ENCODE measurements at regions not wholly inside any gene's neighbourhood (a gene's known extent, or its start where the extent isn't known, plus 50 kb on each side); places are given as distances from the start of the nearest gene placed in this dataset.
"Not testable (repeated sequence)": the region's sequence is repeated elsewhere in the genome, so short reads cannot be mapped to it uniquely, and the experiment has no call there.

DNA sequence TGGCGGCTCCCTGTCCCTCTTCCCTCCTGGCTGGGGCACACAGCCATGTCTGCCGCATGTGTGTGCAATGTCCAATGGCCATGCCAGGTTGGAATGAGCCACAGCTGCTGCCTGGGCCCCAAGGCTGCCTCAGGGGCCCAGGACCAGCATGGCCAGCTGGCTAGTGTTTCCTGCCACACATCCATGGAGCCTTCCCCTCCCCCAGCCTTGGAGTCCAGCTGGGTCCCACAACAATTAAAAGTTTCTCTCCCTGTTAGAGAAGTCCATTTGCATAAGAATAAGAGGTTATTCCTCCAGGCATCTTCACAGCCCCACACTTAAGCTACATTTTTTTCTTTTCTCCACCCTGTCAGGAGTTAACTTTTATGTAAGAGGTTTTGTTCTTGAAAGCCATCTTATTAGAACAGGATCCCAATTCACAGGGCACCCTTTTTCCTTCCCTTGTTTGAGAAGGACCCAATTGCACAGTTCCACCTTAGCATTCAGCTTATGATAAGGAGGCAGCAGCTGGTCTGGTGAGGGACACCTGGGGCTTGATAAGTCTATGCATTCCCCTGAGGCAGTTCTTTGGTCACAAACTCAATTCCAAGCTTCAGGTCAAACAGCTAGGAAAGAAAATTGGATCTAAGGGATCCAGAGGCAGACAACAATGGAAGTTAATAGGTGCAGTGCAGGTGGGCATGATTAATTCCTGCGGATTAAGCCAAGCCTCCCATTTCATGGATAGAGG is 963.3 kb upstream of the GRIA3 start:
- peaks cover 11% of the 10 kb centered on the region for H3K27me3 Mint-ChIP-seq (ENCODE audit: insufficient read depth)
- H3K9me3 Mint-ChIP-seq: no peaks in the 10 kb centered on the region
- DNase-seq: no peak
- TF ChIP-seq, protein P1, sequence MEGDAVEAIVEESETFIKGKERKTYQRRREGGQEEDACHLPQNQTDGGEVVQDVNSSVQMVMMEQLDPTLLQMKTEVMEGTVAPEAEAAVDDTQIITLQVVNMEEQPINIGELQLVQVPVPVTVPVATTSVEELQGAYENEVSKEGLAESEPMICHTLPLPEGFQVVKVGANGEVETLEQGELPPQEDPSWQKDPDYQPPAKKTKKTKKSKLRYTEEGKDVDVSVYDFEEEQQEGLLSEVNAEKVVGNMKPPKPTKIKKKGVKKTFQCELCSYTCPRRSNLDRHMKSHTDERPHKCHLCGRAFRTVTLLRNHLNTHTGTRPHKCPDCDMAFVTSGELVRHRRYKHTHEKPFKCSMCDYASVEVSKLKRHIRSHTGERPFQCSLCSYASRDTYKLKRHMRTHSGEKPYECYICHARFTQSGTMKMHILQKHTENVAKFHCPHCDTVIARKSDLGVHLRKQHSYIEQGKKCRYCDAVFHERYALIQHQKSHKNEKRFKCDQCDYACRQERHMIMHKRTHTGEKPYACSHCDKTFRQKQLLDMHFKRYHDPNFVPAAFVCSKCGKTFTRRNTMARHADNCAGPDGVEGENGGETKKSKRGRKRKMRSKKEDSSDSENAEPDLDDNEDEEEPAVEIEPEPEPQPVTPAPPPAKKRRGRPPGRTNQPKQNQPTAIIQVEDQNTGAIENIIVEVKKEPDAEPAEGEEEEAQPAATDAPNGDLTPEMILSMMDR (IDR thresholded peaks at IDR 0.05): no peak
- H3K36me3 Mint-ChIP-seq (ENCODE audit: low read depth): no peaks in the 10 kb centered on the region; the same call in 1 of the 2 replicates
- peaks cover 25% of the 10 kb centered on the region; the same call in 1 of the 2 replicates for H3K4me1 Mint-ChIP-seq (ENCODE audit: low read depth)
- no peak overlapping the region for H3K27ac Mint-ChIP-seq
- H3K4me3 Mint-ChIP-seq: no peak overlapping the region

DNA sequence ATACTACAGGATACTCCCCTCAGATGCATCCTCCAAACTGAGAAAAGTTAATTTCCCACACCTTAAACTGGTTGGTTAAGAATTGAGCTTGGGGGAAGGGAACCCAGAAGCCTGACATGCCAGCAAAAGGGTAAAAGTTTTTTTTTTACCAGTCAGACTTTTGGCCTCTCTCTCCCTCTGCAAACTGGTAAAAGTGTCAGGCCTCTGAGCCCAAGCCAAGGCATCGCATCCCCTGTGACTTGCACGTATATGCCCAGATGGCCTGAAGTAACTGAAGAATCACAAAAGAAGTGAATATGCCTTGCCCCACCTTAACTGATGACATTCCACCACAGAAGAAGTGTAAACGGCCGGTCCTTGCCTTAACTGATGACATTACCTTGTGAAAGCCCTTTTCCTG is 962.3 kb upstream of the GRIA3 start:
- H3K4me1 Mint-ChIP-seq (ENCODE audit: low read depth): peaks cover 28% of the 10 kb centered on the region; the same call in 1 of the 2 replicates
- not testable (repeated sequence) for H3K27ac Mint-ChIP-seq; DNase-seq; H3K36me3 Mint-ChIP-seq (ENCODE audit: low read depth); H3K4me3 Mint-ChIP-seq; H3K9me3 Mint-ChIP-seq
- peaks cover 11% of the 10 kb centered on the region for H3K27me3 Mint-ChIP-seq (ENCODE audit: insufficient read depth)

DNA sequence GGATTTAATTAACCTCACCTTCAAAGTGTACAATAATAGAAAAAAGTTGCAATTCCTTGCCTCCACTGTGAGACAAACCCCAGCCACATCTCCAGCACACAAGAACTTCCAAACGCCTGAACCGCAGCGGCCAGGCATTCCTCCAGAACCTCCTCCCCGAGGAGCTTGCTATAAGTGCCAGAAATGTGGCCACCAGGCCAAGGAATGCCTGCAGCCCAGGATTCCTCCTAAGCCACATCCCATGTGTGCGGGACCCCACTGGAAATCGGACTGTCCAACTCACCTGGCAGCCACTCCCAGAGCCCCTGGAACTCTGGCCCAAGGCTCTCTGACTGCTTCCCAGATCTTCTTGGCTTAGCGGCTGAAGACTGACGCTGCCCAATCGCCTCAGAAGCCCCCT is 959.9 kb upstream of the GRIA3 start:
- Mint-ChIP-seq H3K4me1 (ENCODE audit: low read depth) (peaks cover 22% of the 10 kb centered on the region; the same call in 1 of the 2 replicates), H3K27me3 (ENCODE audit: insufficient read depth) (peaks cover 11% of the 10 kb centered on the region)
- not testable (repeated sequence) for H3K27ac Mint-ChIP-seq; H3K36me3 Mint-ChIP-seq (ENCODE audit: low read depth); H3K4me3 Mint-ChIP-seq; H3K9me3 Mint-ChIP-seq; DNase-seq

DNA sequence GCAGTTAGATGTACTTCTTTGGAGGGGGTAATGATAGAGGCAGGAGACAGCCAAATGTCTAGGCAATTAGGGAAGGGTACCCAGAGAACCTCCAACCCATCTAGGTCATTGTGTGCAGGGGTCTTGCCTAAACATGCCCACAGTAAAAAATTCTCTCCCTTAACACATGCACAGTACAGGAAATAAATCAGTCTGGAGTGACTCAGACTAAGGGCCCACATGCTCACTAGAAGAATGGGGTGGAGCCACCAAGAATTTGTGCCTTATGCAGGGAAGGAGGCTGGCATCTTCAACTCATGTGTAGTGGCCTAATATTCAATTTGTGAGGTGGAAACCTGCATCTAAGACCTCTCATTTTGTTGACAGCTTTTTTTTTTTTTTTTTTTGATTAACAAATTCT is 945.3 kb upstream of the GRIA3 start:
- H3K9me3 Mint-ChIP-seq: no peaks in the 10 kb centered on the region
- TF ChIP-seq, protein P1 (IDR thresholded peaks at IDR 0.05): no peak
- peak overlapping the region; percentile 81 for H3K27ac Mint-ChIP-seq
- peak; percentile 18 for DNase-seq
- no peaks in the 10 kb centered on the region for H3K27me3 Mint-ChIP-seq (ENCODE audit: insufficient read depth)
- H3K4me1 Mint-ChIP-seq (ENCODE audit: low read depth): peaks cover 26% of the 10 kb centered on the region
- peaks cover 5% of the 10 kb centered on the region; the same call in 1 of the 2 replicates for H3K36me3 Mint-ChIP-seq (ENCODE audit: low read depth)
- H3K4me3 Mint-ChIP-seq: no peak overlapping the region; the same call in 1 of the 2 replicates

DNA sequence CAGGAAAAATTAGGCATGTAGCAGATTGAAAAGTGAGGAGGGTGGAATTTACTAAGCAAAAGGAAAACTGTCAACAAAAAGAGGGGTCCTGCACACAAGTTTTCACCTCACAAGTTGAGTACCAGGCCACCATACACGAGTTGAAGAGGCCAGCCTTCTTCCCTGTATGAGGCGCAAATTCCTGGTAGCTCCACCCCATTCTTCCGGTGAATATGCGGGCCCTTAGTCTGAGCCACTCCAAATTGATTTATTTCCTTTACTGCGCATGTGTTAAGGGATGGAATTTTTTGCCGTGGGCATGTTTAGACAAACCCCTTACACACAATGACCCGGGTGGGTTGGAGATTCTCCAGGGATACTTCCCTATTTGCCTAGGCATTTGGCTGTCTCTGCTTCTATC is 942.1 kb upstream of the GRIA3 start:
- no peaks in the 10 kb centered on the region for H3K27me3 Mint-ChIP-seq (ENCODE audit: insufficient read depth)
- no peaks in the 10 kb centered on the region for H3K36me3 Mint-ChIP-seq (ENCODE audit: low read depth)

DNA sequence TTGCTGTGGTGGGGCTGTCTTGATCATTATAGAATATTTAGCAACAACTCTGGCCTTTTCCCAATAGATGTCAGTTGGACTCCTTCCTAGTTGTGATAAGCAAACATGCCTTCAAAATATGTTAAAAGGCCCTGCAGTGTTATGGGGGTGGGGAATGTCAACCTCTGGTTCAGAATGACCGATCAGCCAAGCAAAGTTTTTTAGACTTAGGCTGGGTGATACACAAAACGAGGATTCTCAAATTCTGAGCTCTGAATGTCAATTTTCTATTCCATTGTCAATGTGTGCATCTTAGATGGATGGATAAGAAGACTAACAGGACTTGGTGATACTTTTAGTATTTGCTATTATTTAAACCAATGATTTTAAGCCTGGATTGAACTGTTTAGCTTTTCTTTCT is 940.0 kb upstream of the GRIA3 start:
- no peaks in the 10 kb centered on the region for H3K36me3 Mint-ChIP-seq (ENCODE audit: low read depth)
- H3K4me1 Mint-ChIP-seq (ENCODE audit: low read depth): peaks cover 5% of the 10 kb centered on the region
- H3K27me3 Mint-ChIP-seq (ENCODE audit: insufficient read depth): no peaks in the 10 kb centered on the region
- DNase-seq: no peak
- H3K27ac Mint-ChIP-seq: no peak overlapping the region
- no peaks in the 10 kb centered on the region for H3K9me3 Mint-ChIP-seq
- no peak overlapping the region for H3K4me3 Mint-ChIP-seq
- TF ChIP-seq, protein P1 (IDR thresholded peaks at IDR 0.05): no peak

More for the DNA sequence above, 942.1 kb upstream of the GRIA3 start:
- Mint-ChIP-seq H3K4me1 (ENCODE audit: low read depth) (peaks cover 18% of the 10 kb centered on the region), H3K27ac (no peak overlapping the region), H3K9me3 (no peaks in the 10 kb centered on the region), H3K4me3 (no peak overlapping the region)
- TF ChIP-seq, protein P1 (IDR thresholded peaks at IDR 0.05): no peak
- DNase-seq: no peak
